Right cardiac atrium (tissue), 5 donors: ENCODE measurements at regions not wholly inside any gene's neighbourhood (a gene's known extent, or its start where the extent isn't known, plus 50 kb on each side); places are given as distances from the start of the nearest gene placed in this dataset.
"Not testable (repeated sequence)": the region's sequence is repeated elsewhere in the genome, so short reads cannot be mapped to it uniquely, and the experiment has no call there.

Experiments
- ATAC-seq, 2 donors: fragments of 200-7000 bp; cut with Tn5 transposase; one replicate each; pipeline versions ENCODE4 v1.8.0 to v1.9.1; 2020; ENCODE audit warnings: moderate library complexity in 2 of 2, mild to moderate bottlenecking in 1 of 2
- DNase-seq, 3 donors: peaks; one replicate each; pipeline ENCODE4 v3.0.0-alpha.2; 2020
- H3K27ac ChIP-seq: one replicate; pipeline ENCODE4 v1.5.1; 2013; ENCODE audit warnings: mild to moderate bottlenecking, low read length, control low read depth, moderate library complexity
- H3K27me3 ChIP-seq: one replicate; pipeline ENCODE4 v1.6.1; 2013; ENCODE audit not compliant: control insufficient read depth, insufficient read depth
- H3K4me1 ChIP-seq: one replicate; pipeline ENCODE4 v1.6.1; 2013; ENCODE audit warnings: low read length; ENCODE audit not compliant: control insufficient read depth, insufficient read depth
- H3K4me3 ChIP-seq: one replicate; pipeline ENCODE4 v1.5.1; 2013; ENCODE audit warnings: low read length, control low read depth
- H3K9me3 ChIP-seq: one replicate; pipeline ENCODE4 v1.6.1; 2013; ENCODE audit warnings: low read length; ENCODE audit not compliant: control insufficient read depth
- WGBS: extraction: QIAGEN DNeasy Blood & Tissue Kit; methylation state at CpG from one replicate; pipeline ENCODE4 v1.1.7; 2013; 5-methylcytosine and 5-hydroxymethylcytosine counted together
- intact Hi-C, 4 donors: fragments of 100-400 bp; cut with DNase I; formaldehyde crosslinking; loops; one replicate each; pipeline versions ENCODE4 v1.11.0 to v1.14.0; 2022 to 2023
- donor health status: healthy with polysubstance abuse.
- donor health status: DM: no; HTN: yes; CAD: no.
- donor health status: DM: no; HTN: no; CAD: no.
- donor health status: DM: no; HTN: yes; CAD: no; lungs with severe emphysema.
- donor health status: DM: yes; HTN: yes; CAD: no.

- no peak for ATAC-seq
- intact Hi-C loops: loop anchor here (2.0 to 5.0 kb wide), 3 partner anchors 66 to 91 kb away; partner anchors contain the start of gene CHRNB4 (in 1 of the 4)
- peaks cover 2% of the 10 kb centered on the region for H3K9me3 ChIP-seq
- no peak overlapping the region for H3K27ac ChIP-seq
- H3K4me1 ChIP-seq: no peaks in the 10 kb centered on the region
- 77% methylated on average over 4 of the region's 4 CpGs for WGBS
- H3K4me3 ChIP-seq: no peak overlapping the region
- no peaks in the 10 kb centered on the region for H3K27me3 ChIP-seq
- DNase-seq: no peak
Measured at GRCh38 chr15:78708713-78709260, 67.8 kb upstream of the CHRNB4 start.

- H3K4me1 ChIP-seq, H3K9me3 ChIP-seq, H3K27me3 ChIP-seq, H3K4me3 ChIP-seq, DNase-seq, ATAC-seq, H3K27ac ChIP-seq: not testable (repeated sequence)
- intact Hi-C loops: loop anchor here in 3 of 4 donors (5.0 kb wide), 2 partner anchors 64 to 89 kb away; partner anchors contain the start of gene CHRNB4 (in 1 of the 3)
- WGBS: 43% methylated on average over 1 of the region's 1 CpG
Measured at GRCh38 chr15:78706481-78707235, 65.6 kb upstream of the CHRNB4 start.

GRCh38 chr15:78703334-78704056 is 62.5 kb upstream of the CHRNB4 start:
- ATAC-seq, H3K27ac ChIP-seq, H3K9me3 ChIP-seq, intact Hi-C loops, DNase-seq, H3K4me3 ChIP-seq, H3K27me3 ChIP-seq, H3K4me1 ChIP-seq: not testable (repeated sequence)
- WGBS: 95% methylated on average over 5 of the region's 5 CpGs

- Histone ChIP-seq H3K9me3 (peaks cover 2% of the 10 kb centered on the region), H3K27me3 (no peaks in the 10 kb centered on the region), H3K27ac (no peak overlapping the region), H3K4me3 (no peak overlapping the region), H3K4me1 (no peaks in the 10 kb centered on the region)
- DNase-seq: no peak
- no peak for ATAC-seq
- intact Hi-C loops: no loop called here
Measured at GRCh38 chr15:78702609-78703333, 61.8 kb upstream of the CHRNB4 start.

- H3K9me3 ChIP-seq: no peaks in the 10 kb centered on the region
- DNase-seq (no peak), ATAC-seq (no peak)
- intact Hi-C loops: no loop called here
- no peak overlapping the region for H3K27ac ChIP-seq
- H3K27me3 ChIP-seq: no peaks in the 10 kb centered on the region
- 66% methylated on average over 1 of the region's 1 CpG for WGBS
- no peaks in the 10 kb centered on the region for H3K4me1 ChIP-seq
- H3K4me3 ChIP-seq: no peak overlapping the region
Measured at GRCh38 chr15:78697449-78697848, 56.4 kb upstream of the CHRNB4 start.

- Histone ChIP-seq H3K9me3 (no peaks in the 10 kb centered on the region), H3K27me3 (no peaks in the 10 kb centered on the region), H3K4me1 (no peaks in the 10 kb centered on the region), H3K27ac (no peak overlapping the region), H3K4me3 (no peak overlapping the region)
- intact Hi-C loops: no loop called here
- no peak for ATAC-seq
- no peak for DNase-seq
Measured at GRCh38 chr15:78696436-78696835, 55.4 kb upstream of the CHRNB4 start.

- no peaks in the 10 kb centered on the region for H3K9me3 ChIP-seq
- 48% methylated on average over 3 of the region's 3 CpGs for WGBS
- no peak overlapping the region for H3K27ac ChIP-seq
- H3K4me1 ChIP-seq: no peaks in the 10 kb centered on the region
- peak in 1 of 3 donors; percentile 57 for DNase-seq
- no peaks in the 10 kb centered on the region for H3K27me3 ChIP-seq
- H3K4me3 ChIP-seq: no peak overlapping the region
- peak in 1 of 2 donors; percentile 60 for ATAC-seq
- intact Hi-C loops: no loop called here
Measured at GRCh38 chr15:78695854-78696253, 54.8 kb upstream of the CHRNB4 start.

- intact Hi-C loops: no loop called here
- DNase-seq: no peak
- ATAC-seq: no peak
- Histone ChIP-seq H3K4me1 (no peaks in the 10 kb centered on the region), H3K4me3 (no peak overlapping the region), H3K27ac (no peak overlapping the region), H3K27me3 (no peaks in the 10 kb centered on the region), H3K9me3 (no peaks in the 10 kb centered on the region)
Measured at GRCh38 chr15:78695046-78695671, 54.1 kb upstream of the CHRNB4 start.

GRCh38 chr15:78691851-78692421 is 50.9 kb upstream of the CHRNB4 start:
- ATAC-seq: no peak
- H3K9me3 ChIP-seq: no peaks in the 10 kb centered on the region
- no peak overlapping the region for H3K4me3 ChIP-seq
- no peaks in the 10 kb centered on the region for H3K4me1 ChIP-seq
- H3K27ac ChIP-seq: no peak overlapping the region
- H3K27me3 ChIP-seq: no peaks in the 10 kb centered on the region
- intact Hi-C loops: no loop called here
- no peak for DNase-seq
- WGBS: 85% methylated on average over 3 of the region's 3 CpGs

GRCh38 chr15:78691167-78691850 is 50.3 kb upstream of the CHRNB4 start:
- DNase-seq: no peak
- intact Hi-C loops: no loop called here
- Histone ChIP-seq H3K27me3 (no peaks in the 10 kb centered on the region), H3K27ac (no peak overlapping the region), H3K4me1 (no peaks in the 10 kb centered on the region), H3K4me3 (no peak overlapping the region), H3K9me3 (no peaks in the 10 kb centered on the region)
- ATAC-seq: no peak
- 57% methylated on average over 9 of the region's 9 CpGs for WGBS
